ENCODE measurements at regions not wholly inside any gene's neighbourhood (a gene's known extent, or its start where the extent isn't known, plus 50 kb on each side); places are given as distances from the start of the nearest gene placed in this dataset.

GRCh38 chr2:103451283-103451682 lies 689.5 kb downstream of the TMEM182 start:
- TF ChIP-seq CTCF (IDR thresholded peaks at IDR 0.05; ENCODE audit: insufficient read depth, low read length, severe bottlenecking) = no peak
- Histone ChIP-seq H3K27me3 (ENCODE audit: control insufficient read depth, insufficient read depth, low read length) (no peaks in the 10 kb centered on the region), H3K36me3 (ENCODE audit: control insufficient read depth, insufficient read depth, low read length) (no peaks in the 10 kb centered on the region), H3K4me3 (ENCODE audit: low read depth, low read length) (no peak overlapping the region)
- no peak for FAIRE-seq
- no peak for DNase-seq (ENCODE audit: low read depth)

GRCh38 chr2:103459283-103459682 lies 697.5 kb downstream of the TMEM182 start:
- FAIRE-seq = no peak
- no peaks in the 10 kb centered on the region for H3K27me3 ChIP-seq (ENCODE audit: control insufficient read depth, insufficient read depth, low read length)
- no peaks in the 10 kb centered on the region for H3K36me3 ChIP-seq (ENCODE audit: control insufficient read depth, insufficient read depth, low read length)
- TF ChIP-seq CTCF (IDR thresholded peaks at IDR 0.05; ENCODE audit: insufficient read depth, low read length, severe bottlenecking) = no peak
- no peak overlapping the region for H3K4me3 ChIP-seq (ENCODE audit: low read depth, low read length)
- DNase-seq (ENCODE audit: low read depth) = no peak

- Histone ChIP-seq H3K27me3 (ENCODE audit: control insufficient read depth, insufficient read depth, low read length) (no peaks in the 10 kb centered on the region), H3K36me3 (ENCODE audit: control insufficient read depth, insufficient read depth, low read length) (no peaks in the 10 kb centered on the region), H3K4me3 (ENCODE audit: low read depth, low read length) (no peak overlapping the region)
- TF ChIP-seq CTCF (IDR thresholded peaks at IDR 0.05; ENCODE audit: insufficient read depth, low read length, severe bottlenecking) = no peak
- DNase-seq (ENCODE audit: low read depth) (no peak), FAIRE-seq (no peak)
Measured at GRCh38 chr2:103462101-103462500, 700.3 kb downstream of the TMEM182 start.

- no peak for DNase-seq (ENCODE audit: low read depth)
- no peaks in the 10 kb centered on the region for H3K36me3 ChIP-seq (ENCODE audit: control insufficient read depth, insufficient read depth, low read length)
- FAIRE-seq = no peak
- no peaks in the 10 kb centered on the region for H3K27me3 ChIP-seq (ENCODE audit: control insufficient read depth, insufficient read depth, low read length)
- H3K4me3 ChIP-seq (ENCODE audit: low read depth, low read length) = no peak overlapping the region
- TF ChIP-seq CTCF (IDR thresholded peaks at IDR 0.05; ENCODE audit: insufficient read depth, low read length, severe bottlenecking) = no peak
Measured at GRCh38 chr2:103462712-103463111, 700.9 kb downstream of the TMEM182 start.

- no peaks in the 10 kb centered on the region for H3K27me3 ChIP-seq (ENCODE audit: control insufficient read depth, insufficient read depth, low read length)
- no peak for FAIRE-seq
- no peak for TF ChIP-seq CTCF (IDR thresholded peaks at IDR 0.05; ENCODE audit: insufficient read depth, low read length, severe bottlenecking)
- no peak for DNase-seq (ENCODE audit: low read depth)
- no peak overlapping the region for H3K4me3 ChIP-seq (ENCODE audit: low read depth, low read length)
- H3K36me3 ChIP-seq (ENCODE audit: control insufficient read depth, insufficient read depth, low read length) = no peaks in the 10 kb centered on the region
Measured at GRCh38 chr2:103464831-103465230, 703.0 kb downstream of the TMEM182 start.

- TF ChIP-seq CTCF (IDR thresholded peaks at IDR 0.05; ENCODE audit: insufficient read depth, low read length, severe bottlenecking) = no peak
- Histone ChIP-seq H3K36me3 (ENCODE audit: control insufficient read depth, insufficient read depth, low read length) (no peaks in the 10 kb centered on the region), H3K27me3 (ENCODE audit: control insufficient read depth, insufficient read depth, low read length) (no peaks in the 10 kb centered on the region), H3K4me3 (ENCODE audit: low read depth, low read length) (no peak overlapping the region)
- no peak for FAIRE-seq
- no peak for DNase-seq (ENCODE audit: low read depth)
Measured at GRCh38 chr2:103469800-103470199, 708.0 kb downstream of the TMEM182 start.

All from bronchial epithelial cell (primary cell).